ENCODE measurements at regions not wholly inside any gene's neighbourhood (a gene's known extent, or its start where the extent isn't known, plus 50 kb on each side); places are given as distances from the start of the nearest gene placed in this dataset.

DNA sequence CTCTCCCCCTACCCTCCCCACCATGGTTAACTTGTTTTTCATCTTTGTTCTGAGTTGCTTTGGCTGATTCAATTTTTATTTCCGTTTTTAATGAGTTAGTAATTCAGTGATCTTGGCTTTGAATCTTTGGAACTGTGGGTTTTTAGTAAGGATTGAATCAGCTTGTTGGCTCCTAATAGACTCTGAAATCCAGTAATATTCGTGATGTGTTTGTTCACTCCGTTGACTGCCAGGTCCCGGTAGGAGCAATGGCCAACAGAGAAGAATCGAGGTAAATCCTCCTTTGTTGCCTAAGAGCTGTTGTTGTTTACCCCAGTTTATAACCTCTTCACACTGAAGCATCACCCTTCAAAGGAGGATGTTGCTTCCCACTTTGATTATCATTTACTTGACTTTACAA is 92.7 kb downstream of the PCSK1 start:
- no peak for DNase-seq

GRCh38 chr5:96339862-96340261 is 93.2 kb downstream of the PCSK1 start:
- no peak for DNase-seq

DNA sequence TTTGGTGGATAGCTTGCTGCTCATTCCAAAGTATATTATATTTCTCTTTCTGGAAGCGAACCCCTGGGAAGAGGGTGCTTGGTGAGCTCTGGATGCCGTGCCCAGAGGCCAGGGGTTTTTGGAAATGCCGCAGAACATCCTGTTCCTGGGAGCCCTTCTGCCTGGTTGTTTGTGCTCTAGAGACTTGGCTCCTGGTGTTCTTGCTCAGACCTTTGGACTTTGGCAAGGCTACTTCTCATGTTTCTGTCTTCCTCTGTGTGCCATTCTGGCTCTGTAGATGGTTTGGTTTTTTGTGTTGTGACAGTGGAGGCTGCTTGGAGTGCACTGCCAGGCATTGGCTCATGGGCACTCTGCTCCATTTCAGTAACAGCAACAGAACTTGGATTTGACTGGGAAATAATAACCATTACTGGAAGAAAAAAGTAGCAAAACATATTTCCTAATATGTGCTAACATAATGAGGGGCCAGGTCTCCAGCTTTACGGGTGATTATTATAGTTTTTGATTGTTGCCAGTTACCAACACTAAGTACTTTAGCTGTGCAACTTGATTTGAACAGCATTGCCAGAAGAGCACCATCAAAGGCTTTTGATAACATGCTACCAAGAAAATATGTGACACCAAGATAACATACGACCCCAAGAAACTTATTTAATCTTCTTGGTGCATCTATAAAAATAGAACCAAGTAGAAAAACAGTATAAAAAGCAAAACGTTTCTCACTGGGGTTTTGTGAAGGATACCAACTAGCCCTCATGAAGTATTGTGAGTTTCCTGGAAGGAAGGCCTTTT is 94.2 kb downstream of the PCSK1 start:
- DNase-seq = no peak

DNA sequence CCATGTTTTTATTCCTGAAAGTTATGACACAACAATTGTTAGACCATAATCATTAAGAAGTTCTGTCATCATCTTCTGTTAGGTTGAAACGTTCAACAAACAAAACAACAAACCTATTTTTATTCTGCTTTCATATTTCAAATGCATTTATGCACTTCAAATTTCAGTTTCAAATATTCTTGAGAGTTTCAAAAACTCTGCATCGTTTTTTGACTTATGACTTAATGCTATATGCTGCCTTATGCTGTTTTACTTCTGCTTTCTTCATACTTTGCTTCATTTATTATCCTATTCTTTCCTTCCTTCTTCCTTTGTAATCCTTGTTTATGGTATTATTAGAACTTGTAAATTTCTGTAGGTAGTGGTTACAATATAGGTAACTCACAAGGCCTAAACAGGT is 95.0 kb downstream of the PCSK1 start:
- no peak for DNase-seq

GRCh38 chr5:96337048-96337781 is 95.8 kb downstream of the PCSK1 start:
- no peak for DNase-seq

DNA sequence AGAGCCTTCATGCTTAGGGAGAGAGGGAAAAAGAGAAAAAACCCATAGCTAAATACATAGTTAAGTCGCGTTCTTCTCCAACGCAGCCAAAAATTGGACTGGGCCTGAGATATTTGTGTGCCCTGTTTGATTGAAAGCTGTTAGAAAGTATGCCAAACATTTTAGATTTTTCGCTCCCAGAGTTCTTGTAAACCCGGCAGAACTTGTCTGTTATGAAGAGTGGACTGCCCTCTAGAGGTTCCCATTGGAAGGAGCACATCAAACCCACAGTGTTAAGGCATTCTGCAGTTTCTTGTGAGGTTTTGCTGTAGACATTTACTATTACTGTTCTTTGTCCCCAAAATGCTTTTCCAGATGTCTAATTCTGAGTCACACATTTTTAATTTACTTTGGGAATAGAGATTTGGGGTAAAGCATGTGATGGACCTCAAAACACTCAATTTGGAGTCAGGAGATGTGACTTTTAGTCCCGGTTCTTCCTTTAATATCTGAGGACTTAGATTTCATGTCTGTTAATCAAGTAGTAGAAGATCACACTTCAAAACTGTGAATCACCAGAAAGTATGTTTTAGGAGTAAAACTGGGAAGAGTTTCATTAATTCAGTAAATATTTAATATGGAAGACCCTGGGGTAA is 96.6 kb downstream of the PCSK1 start:
- DNase-seq = peak; percentile 82 to 90 (median 88)

- DNase-seq = no peak
Observed at GRCh38 chr5:96335873-96336272, 97.2 kb downstream of the PCSK1 start.

DNA sequence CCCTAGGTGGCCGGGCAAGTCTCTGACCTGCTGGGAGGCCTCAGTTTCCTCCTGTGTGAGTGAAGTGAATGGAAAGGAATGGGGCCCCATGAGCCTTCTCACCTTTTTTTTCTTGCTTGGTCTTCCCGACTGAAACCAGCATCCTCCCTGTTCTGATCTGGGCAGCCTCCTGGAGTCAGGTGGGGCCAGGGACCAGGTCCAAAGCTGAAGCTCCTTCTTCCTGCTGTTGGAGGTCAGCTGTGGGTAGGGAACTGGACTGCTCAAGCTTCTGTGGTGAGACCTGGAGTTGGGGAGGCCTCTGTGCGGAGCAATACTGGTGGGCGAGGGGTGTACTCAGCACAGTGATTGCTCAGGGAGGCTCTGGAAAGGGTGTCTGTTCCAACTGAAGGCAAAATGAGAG is 99.7 kb downstream of the PCSK1 start:
- DNase-seq = no peak

GRCh38 chr5:96332535-96333366 is 100.3 kb downstream of the PCSK1 start:
- no peak for DNase-seq

DNA sequence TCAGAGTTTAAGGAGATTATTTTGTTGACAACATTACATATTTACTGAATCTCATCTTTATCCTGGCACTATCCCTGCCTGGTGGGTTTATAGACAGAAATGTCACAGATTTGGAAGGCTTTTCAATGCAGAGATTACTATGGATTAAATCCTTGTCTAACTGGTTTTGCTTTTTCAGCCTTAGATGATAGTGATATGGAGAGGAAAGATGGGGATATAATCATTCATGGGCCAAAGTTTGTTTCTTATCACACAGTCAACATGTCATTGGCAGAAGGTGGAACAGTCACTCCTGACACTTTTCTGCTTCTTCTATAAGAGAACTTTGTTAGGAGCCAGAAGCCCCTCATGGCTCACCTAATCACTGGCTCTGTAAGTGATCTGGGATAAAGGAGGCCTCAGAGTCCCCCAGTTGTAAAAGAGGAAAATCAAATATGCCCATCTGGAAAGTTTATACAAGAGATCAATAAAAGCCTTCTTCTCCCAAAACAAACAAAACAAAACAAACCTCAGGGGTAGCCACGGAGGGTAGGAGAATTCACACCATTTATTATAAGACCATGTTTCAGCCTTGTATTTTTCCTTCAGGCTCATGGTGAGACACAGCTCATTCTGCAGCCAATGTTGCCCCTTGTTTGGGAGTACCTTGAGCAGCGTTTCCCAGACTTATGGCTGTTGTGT is 101.2 kb downstream of the PCSK1 start:
- DNase-seq = no peak

GRCh38 chr5:96331210-96331609 is 101.8 kb downstream of the PCSK1 start:
- DNase-seq = no peak

DNA sequence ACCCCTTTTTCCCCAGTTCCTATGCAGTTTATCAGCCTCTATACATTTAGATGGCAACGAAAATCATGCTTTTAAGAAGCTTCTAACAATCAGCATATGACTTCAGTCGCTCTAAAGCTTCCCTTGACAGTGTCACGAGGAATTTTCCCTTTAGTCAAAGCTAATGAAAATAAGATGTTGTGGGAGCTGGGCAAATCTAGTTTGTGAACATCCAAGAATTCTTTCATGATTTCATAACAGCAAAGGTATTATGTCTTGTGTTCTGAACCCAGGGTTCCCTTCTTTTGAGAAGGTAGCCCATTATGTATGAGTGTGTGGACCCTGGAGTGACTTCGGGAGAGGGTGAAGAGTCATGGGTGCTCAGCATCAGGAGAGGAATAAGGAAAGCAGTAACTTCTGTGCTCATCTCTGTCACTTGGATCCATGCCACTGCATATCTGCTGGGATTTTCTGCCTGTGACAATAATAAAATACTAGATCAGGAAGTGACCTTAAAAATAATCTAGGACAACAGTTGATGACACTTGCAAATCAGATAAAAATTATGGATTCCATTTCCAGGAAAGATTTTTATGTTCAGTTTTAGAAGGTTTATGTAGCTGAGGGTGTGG is 102.4 kb downstream of the PCSK1 start:
- DNase-seq = no peak

DNA sequence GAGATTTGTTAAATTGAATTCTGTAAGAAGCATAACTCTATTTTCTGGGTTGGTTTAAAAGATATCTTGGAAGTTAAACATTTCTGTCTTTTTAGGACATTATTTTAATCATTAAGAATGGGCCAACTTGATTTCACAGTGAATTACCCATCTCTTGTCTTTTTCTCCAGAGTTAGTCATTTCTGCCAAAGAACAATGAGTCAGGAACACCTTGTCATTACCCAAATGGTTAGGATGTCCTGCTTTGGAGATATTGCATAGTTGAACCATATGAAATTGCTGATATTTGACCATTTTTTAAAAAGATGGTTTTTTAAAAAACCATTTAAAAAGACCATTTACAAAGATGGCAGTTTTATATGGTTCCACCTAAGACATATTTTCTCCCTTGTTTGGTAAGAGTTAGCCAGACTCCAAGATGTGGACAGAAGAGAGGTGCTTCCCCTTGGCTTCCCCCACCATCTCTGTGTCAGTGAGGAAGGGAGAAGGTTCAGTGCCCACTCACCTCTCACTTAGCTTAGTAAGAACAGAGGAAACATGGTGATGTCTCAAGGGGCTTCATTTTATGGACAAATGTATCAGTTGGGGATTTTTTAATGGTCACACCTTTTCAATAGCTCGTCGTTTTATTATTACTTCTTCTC is 103.0 kb downstream of the PCSK1 start:
- no peak for DNase-seq

DNA sequence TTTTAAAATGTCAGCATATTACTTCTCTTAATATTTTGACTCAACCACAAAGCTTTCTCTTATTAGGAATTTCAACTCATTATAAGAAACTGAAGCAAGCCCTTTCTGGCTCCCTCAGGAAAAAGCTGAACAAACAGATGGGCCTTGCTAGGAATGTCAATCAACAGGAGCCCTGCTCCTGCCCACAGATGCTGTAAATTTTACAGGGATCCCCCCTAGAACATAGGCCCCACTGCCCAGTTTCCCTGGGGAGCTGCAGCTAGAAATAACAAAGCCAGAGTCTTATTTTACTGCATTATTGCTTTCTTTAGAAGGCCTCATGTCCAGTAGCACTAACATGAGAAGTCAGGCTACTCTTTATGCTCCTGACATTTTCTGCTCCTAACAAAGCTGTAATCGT is 103.8 kb downstream of the PCSK1 start:
- no peak for DNase-seq

DNA sequence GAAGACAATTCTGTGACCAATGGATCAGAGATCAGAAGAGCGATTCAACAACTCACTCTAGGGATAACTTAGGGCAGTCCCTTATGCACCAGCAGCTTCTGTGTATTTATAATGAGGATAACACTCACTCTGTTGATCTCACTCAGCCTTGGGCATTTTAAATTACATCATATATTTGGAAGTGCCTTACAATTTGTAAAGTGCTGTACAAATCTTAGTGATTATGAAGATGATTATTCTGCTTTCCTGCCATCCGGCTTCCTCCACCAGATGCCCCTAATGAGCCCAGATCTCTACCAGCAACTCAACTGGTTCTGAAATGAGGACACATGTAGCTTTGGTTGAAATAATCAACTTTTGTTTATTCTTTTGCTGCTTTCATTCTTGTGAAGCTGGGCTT is 105.3 kb downstream of the PCSK1 start:
- DNase-seq = no peak

GRCh38 chr5:96326902-96327301 is 106.1 kb downstream of the PCSK1 start:
- DNase-seq = no peak

GRCh38 chr5:96324708-96325107 is 108.3 kb downstream of the PCSK1 start:
- peak in 1 of 3 donors; percentile 81 for DNase-seq

GRCh38 chr5:96322865-96323264 is 110.2 kb downstream of the PCSK1 start:
- DNase-seq = no peak

DNA sequence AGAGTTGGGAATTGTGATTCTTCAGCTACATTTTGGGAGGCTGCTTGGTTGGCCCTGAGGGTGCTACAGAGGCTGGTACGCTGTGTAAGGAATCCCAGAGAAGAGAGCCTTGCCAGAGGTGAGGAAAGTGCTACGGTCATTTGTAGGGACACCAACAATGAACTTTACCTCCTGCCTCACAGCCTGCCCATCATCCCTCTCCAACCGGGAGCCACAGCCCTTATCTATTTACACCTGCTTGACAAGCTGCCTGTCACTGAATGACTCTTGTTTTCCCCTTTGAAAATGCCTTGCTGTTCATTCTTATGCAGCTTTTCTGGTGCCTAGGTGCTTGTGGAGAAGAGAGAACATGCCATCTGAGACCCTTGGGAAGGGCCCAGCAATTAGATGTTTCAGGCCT is 110.8 kb downstream of the PCSK1 start:
- DNase-seq = no peak

- no peak for DNase-seq
Observed at GRCh38 chr5:96321345-96321744, 111.7 kb downstream of the PCSK1 start.
